Sigmoid colon (tissue), 6 donors: ENCODE measurements at regions not wholly inside any gene's neighbourhood (a gene's known extent, or its start where the extent isn't known, plus 50 kb on each side); places are given as distances from the start of the nearest gene placed in this dataset.

Experiments used
- DNase-seq: peaks from one replicate; pipeline ENCODE4 v3.0.0-alpha.2; 2019
- H3K27ac ChIP-seq, 4 donors: fragments of 200-600 bp; sonication (generic); one replicate each; pipeline ENCODE4 v1.5.1; 2016 to 2019; ENCODE audit warnings: mild to moderate bottlenecking in 1 of 4
- H3K27me3 ChIP-seq, 3 donors: fragments of 200-600 bp; sonication (generic); one replicate each; pipeline ENCODE4 v1.5.1; 2019; ENCODE audit warnings: mild to moderate bottlenecking in 1 of 3
- H3K36me3 ChIP-seq, 4 donors: fragments of 200-600 bp; sonication (generic); one replicate each; pipeline ENCODE4 v1.5.1; 2016 to 2019
- H3K4me1 ChIP-seq, 4 donors: fragments of 200-600 bp; sonication (generic); one replicate each; pipeline ENCODE4 v1.5.1; 2017 to 2019
- H3K4me3 ChIP-seq, 4 donors: fragments of 200-600 bp; sonication (generic); one replicate each; pipeline ENCODE4 v1.5.1; 2017 to 2019; ENCODE audit warnings: mild to moderate bottlenecking in 2 of 4, moderate library complexity in 1 of 4
- H3K9me3 ChIP-seq, 4 donors: fragments of 200-600 bp in 3 of 4; sonication (generic) in 3 of 4; one replicate each; pipeline versions ENCODE4 v1.5.1 to v1.6.1; 2013 to 2019
- EP300 ChIP-seq, 4 donors: sonication (generic); formaldehyde crosslinking; IDR thresholded peaks; one replicate each; pipeline ENCODE4 v1.6.1; 2017; ENCODE audit warnings: antibody characterized with exemption in 4 of 4
- POLR2A ChIP-seq, 2 donors: fragments of 450-650 bp; IDR thresholded peaks; one replicate each; pipeline ENCODE4 v1.6.1; 2016; ENCODE audit warnings: antibody characterized with exemption in 2 of 2, mild to moderate bottlenecking in 2 of 2, moderate library complexity in 2 of 2
- POLR2AphosphoS5 ChIP-seq, 4 donors: sonication (generic); formaldehyde crosslinking; IDR thresholded peaks; one replicate each; pipeline ENCODE4 v1.6.1; 2017; ENCODE audit warnings: antibody characterized with exemption in 4 of 4
- WGBS, 2 donors: extraction: QIAGEN DNeasy Blood & Tissue Kit; methylation state at CpG; one replicate each; pipeline ENCODE4 v1.1.7; 2013; 5-methylcytosine and 5-hydroxymethylcytosine counted together
- intact Hi-C: fragments of 100-400 bp; cut with DNase I; formaldehyde crosslinking; loops from one replicate; pipeline ENCODE4 v1.15.1; 2023
- TF ChIP-seq, protein P1 (sequence below), 4 experiments: fragments of 450-650 bp in 3 of 4; fragments of 200-600 bp in 1 of 4; IDR thresholded peaks; one replicate each; pipeline ENCODE4 v1.5.1; 2016 to 2019; ENCODE audit warnings: antibody characterized with exemption in 4 of 4, mild to moderate bottlenecking in 3 of 4, moderate library complexity in 2 of 4
- donor health status: healthy with polysubstance abuse.
- donor health status: healthy.

DNA sequence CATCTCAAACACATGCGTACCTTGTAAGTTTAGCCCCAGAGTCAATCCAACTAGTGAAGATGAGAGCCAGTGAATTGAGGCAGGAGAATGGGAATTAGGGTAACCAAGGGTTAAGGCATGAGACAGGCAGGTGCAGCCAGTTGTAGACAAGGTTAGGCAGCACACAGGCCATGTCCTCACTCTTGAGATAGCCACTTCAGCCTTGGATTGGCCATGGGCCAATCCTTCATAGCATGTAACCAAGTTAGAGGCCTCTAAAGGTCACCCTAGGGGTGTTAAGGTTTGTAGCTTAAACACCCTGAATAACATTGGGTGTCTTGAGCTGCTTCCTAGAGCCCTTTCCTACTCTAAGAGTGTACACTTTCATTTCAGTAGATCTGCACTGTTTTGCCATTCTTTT is 208.2 kb upstream of the RBM19 start:
- no peaks in the 10 kb centered on the region for H3K9me3 ChIP-seq
- H3K4me1 ChIP-seq, result no peaks in the 10 kb centered on the region
- DNase-seq, result no peak
- no peaks in the 10 kb centered on the region for H3K36me3 ChIP-seq
- H3K4me3 ChIP-seq, result no peak overlapping the region
- no peak overlapping the region for H3K27ac ChIP-seq
- TF ChIP-seq POLR2A (IDR thresholded peaks at IDR 0.05) (no peak), EP300 (IDR thresholded peaks at IDR 0.05) (no peak), POLR2AphosphoS5 (IDR thresholded peaks at IDR 0.05) (no peak)
- TF ChIP-seq, protein P1, sequence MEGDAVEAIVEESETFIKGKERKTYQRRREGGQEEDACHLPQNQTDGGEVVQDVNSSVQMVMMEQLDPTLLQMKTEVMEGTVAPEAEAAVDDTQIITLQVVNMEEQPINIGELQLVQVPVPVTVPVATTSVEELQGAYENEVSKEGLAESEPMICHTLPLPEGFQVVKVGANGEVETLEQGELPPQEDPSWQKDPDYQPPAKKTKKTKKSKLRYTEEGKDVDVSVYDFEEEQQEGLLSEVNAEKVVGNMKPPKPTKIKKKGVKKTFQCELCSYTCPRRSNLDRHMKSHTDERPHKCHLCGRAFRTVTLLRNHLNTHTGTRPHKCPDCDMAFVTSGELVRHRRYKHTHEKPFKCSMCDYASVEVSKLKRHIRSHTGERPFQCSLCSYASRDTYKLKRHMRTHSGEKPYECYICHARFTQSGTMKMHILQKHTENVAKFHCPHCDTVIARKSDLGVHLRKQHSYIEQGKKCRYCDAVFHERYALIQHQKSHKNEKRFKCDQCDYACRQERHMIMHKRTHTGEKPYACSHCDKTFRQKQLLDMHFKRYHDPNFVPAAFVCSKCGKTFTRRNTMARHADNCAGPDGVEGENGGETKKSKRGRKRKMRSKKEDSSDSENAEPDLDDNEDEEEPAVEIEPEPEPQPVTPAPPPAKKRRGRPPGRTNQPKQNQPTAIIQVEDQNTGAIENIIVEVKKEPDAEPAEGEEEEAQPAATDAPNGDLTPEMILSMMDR (IDR thresholded peaks at IDR 0.05), result no peak
- WGBS, 2 donors, result 94% methylated on average over 1 of the region's 1 CpG
- intact Hi-C loops, result no loop called here
- peaks cover 0 to 3% (median 0%) of the 10 kb centered on the region in 3 donors for H3K27me3 ChIP-seq

DNA sequence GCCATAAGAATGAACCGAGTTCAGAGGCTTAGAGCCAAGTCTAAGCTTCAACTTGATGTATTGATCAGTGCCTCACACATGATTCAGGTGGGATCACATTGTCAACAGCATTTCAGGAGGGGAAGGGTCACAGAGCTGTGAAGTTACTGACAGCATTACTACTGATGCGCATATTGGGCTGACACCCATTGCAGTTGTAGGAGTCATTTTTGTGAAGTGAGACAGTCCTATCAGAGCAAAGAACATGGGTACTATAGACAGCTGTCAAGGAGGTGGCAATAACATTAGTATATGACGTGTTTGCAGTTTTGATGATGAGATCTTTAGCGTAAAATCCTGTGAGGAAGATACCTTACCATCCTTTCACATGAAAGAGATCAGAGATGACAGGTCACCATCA is 206.0 kb upstream of the RBM19 start:
- Histone ChIP-seq H3K27me3 (no peaks in the 10 kb centered on the region), H3K9me3 (no peaks in the 10 kb centered on the region), H3K4me1 (peaks cover 0 to 2% (median 0%) of the 10 kb centered on the region in 4 donors), H3K4me3 (no peak overlapping the region), H3K27ac (no peak overlapping the region), H3K36me3 (no peaks in the 10 kb centered on the region)
- no peak for DNase-seq
- intact Hi-C loops, result no loop called here
- TF ChIP-seq, protein P1 (IDR thresholded peaks at IDR 0.05), result no peak
- TF ChIP-seq POLR2A (IDR thresholded peaks at IDR 0.05) (no peak), EP300 (IDR thresholded peaks at IDR 0.05) (no peak), POLR2AphosphoS5 (IDR thresholded peaks at IDR 0.05) (no peak)
- 67 to 80% methylated on average over 4 of the region's 4 CpGs for WGBS, 2 donors

DNA sequence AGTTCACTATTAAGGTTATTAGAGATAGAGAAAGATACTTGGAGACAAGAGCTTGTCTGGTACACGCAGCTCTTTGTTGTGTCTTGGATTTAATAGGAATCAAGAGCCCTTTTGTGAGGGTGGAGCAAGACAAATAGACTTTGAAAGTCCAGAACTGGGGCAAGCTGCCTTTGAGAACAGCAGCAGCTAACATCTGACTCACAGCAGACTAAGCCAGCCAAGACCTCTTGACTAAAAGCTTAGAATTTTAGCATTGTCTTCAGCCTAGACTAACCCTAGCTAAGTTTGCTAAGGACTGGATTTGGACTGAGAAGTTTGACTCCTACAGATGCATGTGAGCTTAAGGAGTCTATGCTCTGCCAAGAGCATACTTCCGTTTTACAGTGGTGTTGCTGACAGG is 201.9 kb upstream of the RBM19 start:
- WGBS, 2 donors, result 61 to 70% methylated on average over 2 of the region's 2 CpGs
- Histone ChIP-seq H3K36me3 (no peaks in the 10 kb centered on the region), H3K9me3 (no peaks in the 10 kb centered on the region), H3K27me3 (peaks cover 0 to 10% (median 0%) of the 10 kb centered on the region in 3 donors), H3K4me3 (no peak overlapping the region), H3K27ac (no peak overlapping the region), H3K4me1 (peaks cover 0 to 4% (median 0%) of the 10 kb centered on the region in 4 donors)
- TF ChIP-seq, protein P1 (IDR thresholded peaks at IDR 0.05), result no peak
- no peak for TF ChIP-seq EP300 (IDR thresholded peaks at IDR 0.05)
- TF ChIP-seq POLR2AphosphoS5 (IDR thresholded peaks at IDR 0.05), result no peak
- no peak for TF ChIP-seq POLR2A (IDR thresholded peaks at IDR 0.05)
- DNase-seq, result no peak
- intact Hi-C loops, result no loop called here

DNA sequence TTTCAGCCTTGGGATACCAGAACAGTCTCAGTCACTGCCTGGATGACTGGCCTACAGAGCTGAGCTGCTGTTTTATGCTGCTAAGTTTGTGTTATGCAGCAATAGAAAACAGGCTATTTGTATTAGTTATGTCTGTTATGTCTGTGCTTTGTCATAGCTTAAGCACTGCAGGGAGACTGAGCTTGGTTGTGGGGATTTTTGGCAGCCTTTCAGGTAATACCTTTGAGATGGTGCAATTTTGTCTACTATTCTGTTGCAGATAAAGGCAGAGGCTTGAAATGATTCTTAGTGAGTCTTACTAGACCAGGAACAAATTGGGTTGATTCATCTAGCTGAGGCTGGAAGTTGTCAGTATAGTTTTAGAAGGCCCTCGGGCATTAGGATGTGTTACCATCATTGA is 201.3 kb upstream of the RBM19 start:
- WGBS, 2 donors, result 82 to 86% methylated on average over 1 of the region's 1 CpG
- Histone ChIP-seq H3K4me1 (peaks cover 0 to 4% (median 0%) of the 10 kb centered on the region in 4 donors), H3K9me3 (no peaks in the 10 kb centered on the region), H3K4me3 (no peak overlapping the region), H3K36me3 (no peaks in the 10 kb centered on the region), H3K27ac (no peak overlapping the region), H3K27me3 (peaks cover 0 to 10% (median 0%) of the 10 kb centered on the region in 3 donors)
- intact Hi-C loops, result loop anchor here (2.0 kb wide), 1 partner anchor 341 kb away; no protein-coding TSS in a partner anchor
- DNase-seq, result no peak
- TF ChIP-seq EP300 (IDR thresholded peaks at IDR 0.05) (no peak), POLR2AphosphoS5 (IDR thresholded peaks at IDR 0.05) (no peak)

DNA sequence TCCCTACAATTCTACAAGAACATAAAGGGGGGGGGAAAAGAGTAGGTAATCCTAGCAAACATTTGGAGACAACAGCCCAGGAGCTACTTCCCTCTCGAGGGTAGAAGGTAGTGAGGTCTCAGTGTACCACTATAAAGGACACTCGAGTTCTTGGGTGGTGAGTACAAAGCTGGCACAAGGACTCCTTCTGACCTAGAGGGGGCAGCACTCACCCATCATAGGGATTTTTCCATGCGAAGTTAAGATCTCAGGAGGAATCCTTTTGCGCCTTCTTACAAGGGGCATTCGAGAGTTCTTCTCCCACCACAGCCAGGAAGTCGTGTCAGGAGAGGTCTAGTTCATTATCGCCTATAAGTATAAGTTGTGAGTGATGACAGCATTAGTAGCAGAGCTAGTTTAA is 200.2 kb upstream of the RBM19 start:
- peaks cover 0 to 10% (median 0%) of the 10 kb centered on the region in 3 donors for H3K27me3 ChIP-seq
- H3K4me3 ChIP-seq, result no peak overlapping the region
- H3K9me3 ChIP-seq, result no peaks in the 10 kb centered on the region
- intact Hi-C loops, result loop anchor here (2.0 kb wide), 1 partner anchor 342 kb away; no protein-coding TSS in a partner anchor
- no peaks in the 10 kb centered on the region for H3K36me3 ChIP-seq
- TF ChIP-seq POLR2AphosphoS5 (IDR thresholded peaks at IDR 0.05), result no peak
- TF ChIP-seq, protein P1 (IDR thresholded peaks at IDR 0.05), result peak in 1 of 4 experiments; percentile 30
- WGBS, 2 donors, result 15 to 22% methylated on average over 7 of the region's 7 CpGs
- DNase-seq, result no peak
- no peak overlapping the region for H3K27ac ChIP-seq
- H3K4me1 ChIP-seq, result peaks cover 0 to 4% (median 0%) of the 10 kb centered on the region in 4 donors
